ENCODE measurements at regions not wholly inside any gene's neighbourhood (a gene's known extent, or its start where the extent isn't known, plus 50 kb on each side); places are given as distances from the start of the nearest gene placed in this dataset.

DNA sequence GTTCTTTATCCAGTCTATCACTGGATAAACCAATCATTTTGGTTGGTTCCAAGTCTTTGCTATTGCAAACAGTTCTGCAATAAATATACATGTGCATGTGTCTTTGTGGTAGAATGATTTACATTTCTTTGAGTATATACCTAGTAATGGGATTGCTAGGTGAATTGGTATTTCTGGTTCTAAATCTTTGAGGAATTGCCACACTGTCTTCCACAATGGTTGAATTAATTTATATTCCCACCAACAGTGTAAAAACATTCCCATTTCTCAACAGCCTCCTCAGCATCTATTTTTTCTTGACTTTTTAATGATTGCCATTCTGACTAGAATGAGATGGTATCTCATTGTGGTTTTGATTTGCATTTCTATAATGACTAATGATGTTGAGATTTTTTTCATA lies 791.7 kb upstream of the AGA start:
- Mint-ChIP-seq H3K9me3 (ENCODE audit: unreplicated experiment) (peaks cover 69% of the 10 kb centered on the region), H3K4me3 (ENCODE audit: unreplicated experiment) (no peak overlapping the region), H3K4me1 (ENCODE audit: unreplicated experiment) (no peaks in the 10 kb centered on the region), H3K27me3 (ENCODE audit: unreplicated experiment) (no peaks in the 10 kb centered on the region), H3K36me3 (ENCODE audit: unreplicated experiment) (no peaks in the 10 kb centered on the region), H3K27ac (ENCODE audit: unreplicated experiment) (no peak overlapping the region)
- DNase-seq (ENCODE audit: extremely low spot score, unreplicated experiment) = no peak
- TF ChIP-seq, protein P1, sequence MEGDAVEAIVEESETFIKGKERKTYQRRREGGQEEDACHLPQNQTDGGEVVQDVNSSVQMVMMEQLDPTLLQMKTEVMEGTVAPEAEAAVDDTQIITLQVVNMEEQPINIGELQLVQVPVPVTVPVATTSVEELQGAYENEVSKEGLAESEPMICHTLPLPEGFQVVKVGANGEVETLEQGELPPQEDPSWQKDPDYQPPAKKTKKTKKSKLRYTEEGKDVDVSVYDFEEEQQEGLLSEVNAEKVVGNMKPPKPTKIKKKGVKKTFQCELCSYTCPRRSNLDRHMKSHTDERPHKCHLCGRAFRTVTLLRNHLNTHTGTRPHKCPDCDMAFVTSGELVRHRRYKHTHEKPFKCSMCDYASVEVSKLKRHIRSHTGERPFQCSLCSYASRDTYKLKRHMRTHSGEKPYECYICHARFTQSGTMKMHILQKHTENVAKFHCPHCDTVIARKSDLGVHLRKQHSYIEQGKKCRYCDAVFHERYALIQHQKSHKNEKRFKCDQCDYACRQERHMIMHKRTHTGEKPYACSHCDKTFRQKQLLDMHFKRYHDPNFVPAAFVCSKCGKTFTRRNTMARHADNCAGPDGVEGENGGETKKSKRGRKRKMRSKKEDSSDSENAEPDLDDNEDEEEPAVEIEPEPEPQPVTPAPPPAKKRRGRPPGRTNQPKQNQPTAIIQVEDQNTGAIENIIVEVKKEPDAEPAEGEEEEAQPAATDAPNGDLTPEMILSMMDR (IDR thresholded peaks at IDR 0.05) = no peak

DNA sequence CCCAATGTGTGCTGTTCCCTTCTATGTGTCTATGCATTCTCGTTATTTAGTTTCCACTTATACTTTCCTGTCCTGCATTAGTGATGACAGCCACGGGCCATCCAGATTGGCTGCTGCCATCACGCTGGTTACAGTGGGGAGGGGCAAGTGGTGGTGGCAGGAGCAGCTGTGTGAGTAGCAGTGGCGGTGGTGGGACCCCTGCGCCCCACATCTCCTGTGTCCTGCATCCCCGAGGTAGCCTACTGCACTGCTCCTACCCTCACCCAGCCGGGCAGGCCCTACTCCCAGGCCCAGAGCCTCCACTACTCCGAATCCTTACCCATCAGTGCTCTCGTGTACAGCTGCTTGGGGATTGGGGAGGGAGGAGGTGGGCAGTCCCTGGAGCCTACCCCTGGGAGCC lies 798.7 kb upstream of the AGA start:
- peaks cover 44% of the 10 kb centered on the region for H3K9me3 Mint-ChIP-seq (ENCODE audit: unreplicated experiment)
- H3K27ac Mint-ChIP-seq (ENCODE audit: unreplicated experiment) = no peak overlapping the region
- no peak for DNase-seq (ENCODE audit: extremely low spot score, unreplicated experiment)
- TF ChIP-seq, protein P1 (IDR thresholded peaks at IDR 0.05) = no peak
- H3K36me3 Mint-ChIP-seq (ENCODE audit: unreplicated experiment) = no peaks in the 10 kb centered on the region
- no peaks in the 10 kb centered on the region for H3K27me3 Mint-ChIP-seq (ENCODE audit: unreplicated experiment)
- no peak overlapping the region for H3K4me3 Mint-ChIP-seq (ENCODE audit: unreplicated experiment)
- H3K4me1 Mint-ChIP-seq (ENCODE audit: unreplicated experiment) = no peaks in the 10 kb centered on the region

DNA sequence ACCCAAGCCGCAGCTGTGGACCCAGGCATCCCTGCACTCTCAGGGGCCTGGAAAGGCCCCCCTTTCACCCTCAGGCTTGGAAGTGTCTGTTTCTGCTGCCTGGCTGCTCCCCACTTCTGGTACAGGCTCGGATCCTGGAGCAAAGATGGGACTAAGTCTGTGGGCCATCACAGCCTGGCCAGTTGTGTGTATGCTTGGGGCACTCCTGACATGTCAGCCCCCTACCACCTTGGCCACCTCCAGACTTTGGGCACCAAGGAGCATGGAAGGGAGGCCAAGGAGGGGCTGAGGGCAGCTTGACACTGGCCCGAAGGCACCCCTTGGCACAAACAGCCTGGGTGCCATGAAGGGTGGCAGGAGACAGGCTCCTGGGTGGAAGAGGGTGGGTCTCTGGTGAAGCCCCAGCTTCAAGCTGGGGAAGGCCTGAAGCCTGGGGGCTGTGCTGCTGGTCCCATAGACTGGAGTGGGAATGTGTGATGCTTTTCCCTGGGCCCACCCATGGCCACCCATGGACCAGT lies 799.4 kb upstream of the AGA start:
- DNase-seq (ENCODE audit: extremely low spot score, unreplicated experiment) = no peak

DNA sequence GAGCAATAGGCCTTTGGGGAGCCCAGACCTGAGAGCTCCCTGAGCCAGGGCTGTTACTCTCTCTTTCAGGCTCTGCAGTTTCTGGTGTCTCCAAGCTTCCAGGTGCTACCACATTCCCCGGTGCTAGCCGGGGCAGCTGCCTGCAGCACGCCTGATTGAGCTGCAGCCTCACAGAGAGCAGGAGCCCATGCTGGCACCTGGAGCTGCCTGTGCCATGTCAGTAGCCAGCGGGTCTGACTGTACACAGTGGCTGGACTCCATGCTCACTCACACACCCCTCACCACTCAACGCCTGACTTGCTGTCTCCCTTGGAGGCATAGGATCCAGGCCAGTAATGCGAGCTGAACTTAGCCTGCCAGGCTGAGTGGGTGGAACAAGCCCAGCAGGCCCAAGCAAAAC lies 800.4 kb upstream of the AGA start:
- no peaks in the 10 kb centered on the region for H3K4me1 Mint-ChIP-seq (ENCODE audit: unreplicated experiment)
- no peak overlapping the region for H3K4me3 Mint-ChIP-seq (ENCODE audit: unreplicated experiment)
- no peaks in the 10 kb centered on the region for H3K36me3 Mint-ChIP-seq (ENCODE audit: unreplicated experiment)
- DNase-seq (ENCODE audit: extremely low spot score, unreplicated experiment) = no peak
- H3K27ac Mint-ChIP-seq (ENCODE audit: unreplicated experiment) = no peak overlapping the region
- TF ChIP-seq, protein P1 (IDR thresholded peaks at IDR 0.05) = no peak
- H3K9me3 Mint-ChIP-seq (ENCODE audit: unreplicated experiment) = peaks cover 31% of the 10 kb centered on the region
- H3K27me3 Mint-ChIP-seq (ENCODE audit: unreplicated experiment) = no peaks in the 10 kb centered on the region

More for the DNA sequence above, 799.4 kb upstream of the AGA start:
- H3K4me3 Mint-ChIP-seq (ENCODE audit: unreplicated experiment) = no peak overlapping the region
- no peaks in the 10 kb centered on the region for H3K36me3 Mint-ChIP-seq (ENCODE audit: unreplicated experiment)
- no peaks in the 10 kb centered on the region for H3K27me3 Mint-ChIP-seq (ENCODE audit: unreplicated experiment)
- TF ChIP-seq, protein P1 (IDR thresholded peaks at IDR 0.05) = no peak
- H3K4me1 Mint-ChIP-seq (ENCODE audit: unreplicated experiment) = no peaks in the 10 kb centered on the region
- peaks cover 39% of the 10 kb centered on the region for H3K9me3 Mint-ChIP-seq (ENCODE audit: unreplicated experiment)
- H3K27ac Mint-ChIP-seq (ENCODE audit: unreplicated experiment) = no peak overlapping the region

DNA sequence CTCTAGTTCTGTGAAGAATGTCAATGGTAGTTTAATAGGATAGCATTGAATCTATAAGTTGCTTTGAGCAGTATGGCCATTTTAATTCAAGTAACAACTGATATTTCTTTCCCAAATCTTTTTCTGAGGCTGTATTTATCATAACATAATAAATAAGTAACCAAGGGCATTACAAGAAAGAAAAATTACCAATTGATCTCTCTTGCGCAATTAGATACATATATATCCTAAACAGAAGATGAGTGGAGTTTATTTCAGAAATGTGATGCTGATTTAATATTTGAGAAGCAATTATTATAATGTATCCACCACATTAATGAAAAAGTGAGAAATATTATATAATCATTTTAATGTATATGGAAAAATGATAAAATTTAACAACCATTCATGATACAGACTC lies 802.5 kb upstream of the AGA start:
- no peak for DNase-seq (ENCODE audit: extremely low spot score, unreplicated experiment)

More for the DNA sequence above, 802.5 kb upstream of the AGA start:
- H3K36me3 Mint-ChIP-seq (ENCODE audit: unreplicated experiment) = no peaks in the 10 kb centered on the region
- no peaks in the 10 kb centered on the region for H3K27me3 Mint-ChIP-seq (ENCODE audit: unreplicated experiment)
- no peak overlapping the region for H3K27ac Mint-ChIP-seq (ENCODE audit: unreplicated experiment)
- TF ChIP-seq, protein P1 (IDR thresholded peaks at IDR 0.05) = no peak
- H3K9me3 Mint-ChIP-seq (ENCODE audit: unreplicated experiment) = peaks cover 24% of the 10 kb centered on the region
- H3K4me1 Mint-ChIP-seq (ENCODE audit: unreplicated experiment) = no peaks in the 10 kb centered on the region
- H3K4me3 Mint-ChIP-seq (ENCODE audit: unreplicated experiment) = no peak overlapping the region

All from osteocyte (in vitro differentiated cells).